Nephron progenitor cell (in vitro differentiated cells): ENCODE measurements at regions not wholly inside any gene's neighbourhood (a gene's known extent, or its start where the extent isn't known, plus 50 kb on each side); places are given as distances from the start of the nearest gene placed in this dataset.

Source experiments
- DNase-seq: peaks from one replicate; pipeline ENCODE4 v3.0.0; 2021
- H3K27ac Mint-ChIP-seq: 2 replicates; pipeline ENCODE4 v1.8.0; 2021; ENCODE audit warnings: mild to moderate bottlenecking, moderate library complexity, mixed read lengths
- H3K27me3 Mint-ChIP-seq: 2 replicates; pipeline ENCODE4 v1.8.0; 2021; ENCODE audit warnings: mild to moderate bottlenecking, low read depth, mixed read lengths; ENCODE audit not compliant: poor library complexity
- H3K36me3 Mint-ChIP-seq: 2 replicates; pipeline ENCODE4 v1.8.0; 2021; ENCODE audit warnings: low read depth, mixed read lengths
- H3K4me1 Mint-ChIP-seq: 2 replicates; pipeline ENCODE4 v1.8.0; 2021; ENCODE audit warnings: mixed read lengths
- H3K4me3 Mint-ChIP-seq: 2 replicates; pipeline ENCODE4 v1.8.0; 2021; ENCODE audit warnings: mild to moderate bottlenecking, moderate library complexity, mixed read lengths
- H3K9me3 Mint-ChIP-seq: 2 replicates; pipeline ENCODE4 v1.8.0; 2021; ENCODE audit warnings: mild to moderate bottlenecking, moderate library complexity, mixed read lengths
- TF ChIP-seq, protein P1 (sequence below): fragments of 200-600 bp; sonication (generic); IDR thresholded peaks from 2 replicates; pipeline ENCODE4 v1.5.0; 2021; ENCODE audit warnings: antibody characterized with exemption

DNA sequence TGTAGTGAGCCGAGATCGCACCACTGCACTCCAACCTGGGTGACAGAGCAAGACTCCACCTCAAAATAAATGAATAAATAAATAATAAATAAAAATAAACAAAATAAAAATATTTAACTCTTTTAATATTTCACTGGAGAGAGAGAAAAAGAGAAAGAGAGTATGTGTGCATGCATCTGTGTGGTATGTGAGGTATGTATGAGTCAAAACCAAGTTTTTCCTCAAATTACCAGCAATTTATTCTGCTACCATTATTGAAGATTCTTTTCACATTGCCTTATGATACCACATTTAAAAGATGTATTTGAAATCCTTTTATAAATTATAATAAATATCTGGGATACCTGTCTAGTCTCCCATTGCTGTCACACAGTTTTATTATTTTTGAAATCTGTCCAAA lies 122.1 kb downstream of the CD164 start:
- H3K4me3 Mint-ChIP-seq: no peak overlapping the region
- no peaks in the 10 kb centered on the region for H3K9me3 Mint-ChIP-seq
- H3K4me1 Mint-ChIP-seq: peaks cover 4% of the 10 kb centered on the region
- TF ChIP-seq, protein P1, sequence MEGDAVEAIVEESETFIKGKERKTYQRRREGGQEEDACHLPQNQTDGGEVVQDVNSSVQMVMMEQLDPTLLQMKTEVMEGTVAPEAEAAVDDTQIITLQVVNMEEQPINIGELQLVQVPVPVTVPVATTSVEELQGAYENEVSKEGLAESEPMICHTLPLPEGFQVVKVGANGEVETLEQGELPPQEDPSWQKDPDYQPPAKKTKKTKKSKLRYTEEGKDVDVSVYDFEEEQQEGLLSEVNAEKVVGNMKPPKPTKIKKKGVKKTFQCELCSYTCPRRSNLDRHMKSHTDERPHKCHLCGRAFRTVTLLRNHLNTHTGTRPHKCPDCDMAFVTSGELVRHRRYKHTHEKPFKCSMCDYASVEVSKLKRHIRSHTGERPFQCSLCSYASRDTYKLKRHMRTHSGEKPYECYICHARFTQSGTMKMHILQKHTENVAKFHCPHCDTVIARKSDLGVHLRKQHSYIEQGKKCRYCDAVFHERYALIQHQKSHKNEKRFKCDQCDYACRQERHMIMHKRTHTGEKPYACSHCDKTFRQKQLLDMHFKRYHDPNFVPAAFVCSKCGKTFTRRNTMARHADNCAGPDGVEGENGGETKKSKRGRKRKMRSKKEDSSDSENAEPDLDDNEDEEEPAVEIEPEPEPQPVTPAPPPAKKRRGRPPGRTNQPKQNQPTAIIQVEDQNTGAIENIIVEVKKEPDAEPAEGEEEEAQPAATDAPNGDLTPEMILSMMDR: no peak
- H3K36me3 Mint-ChIP-seq: no peaks in the 10 kb centered on the region
- H3K27me3 Mint-ChIP-seq: no peaks in the 10 kb centered on the region
- no peak overlapping the region for H3K27ac Mint-ChIP-seq
- DNase-seq: no peak

DNA sequence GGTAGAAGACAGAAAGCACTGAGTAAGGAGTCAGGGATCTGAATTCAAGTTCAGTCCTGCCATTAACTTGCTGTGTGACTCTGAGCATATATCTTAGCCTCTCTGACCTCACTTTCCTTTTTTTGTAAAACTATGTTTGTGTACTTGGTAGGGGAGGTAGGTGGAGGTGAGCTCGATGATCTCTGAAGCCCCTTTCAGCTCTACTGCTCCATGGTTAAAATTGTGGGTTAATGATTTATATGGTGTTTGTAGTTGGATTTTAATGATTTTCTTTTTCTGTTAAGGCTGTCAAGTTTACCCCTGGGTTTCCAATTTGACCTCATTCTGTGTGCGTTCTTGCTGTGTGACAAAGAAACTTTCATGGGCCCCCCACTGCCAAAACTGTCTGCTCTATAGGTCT lies 124.1 kb downstream of the CD164 start:
- no peaks in the 10 kb centered on the region for H3K4me1 Mint-ChIP-seq
- H3K4me3 Mint-ChIP-seq: no peak overlapping the region
- H3K36me3 Mint-ChIP-seq: no peaks in the 10 kb centered on the region
- H3K9me3 Mint-ChIP-seq: peaks cover 1% of the 10 kb centered on the region
- DNase-seq: no peak
- H3K27me3 Mint-ChIP-seq: no peaks in the 10 kb centered on the region
- no peak overlapping the region for H3K27ac Mint-ChIP-seq
- TF ChIP-seq, protein P1: no peak

DNA sequence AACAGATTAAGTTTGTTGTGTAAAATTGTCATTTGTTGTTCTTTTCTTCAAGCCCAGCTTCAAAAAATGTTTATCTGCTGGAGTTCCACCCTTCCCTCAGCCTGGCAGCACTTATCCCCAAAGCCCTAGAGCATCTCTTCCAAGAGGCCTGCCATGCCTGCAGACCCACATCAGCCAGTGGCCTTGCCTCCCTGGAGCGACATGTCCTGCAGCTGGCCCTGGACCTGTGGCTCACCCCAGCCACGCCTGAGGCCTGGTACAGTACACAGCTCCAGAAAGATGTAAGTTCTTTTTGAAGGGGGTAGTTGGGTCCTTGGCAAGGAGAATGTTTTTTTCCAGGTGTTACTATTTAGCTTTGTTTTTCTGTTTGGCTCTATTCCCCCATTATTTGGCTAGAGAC lies 124.8 kb downstream of the CD164 start:
- Mint-ChIP-seq H3K27me3 (no peaks in the 10 kb centered on the region), H3K4me3 (no peak overlapping the region), H3K36me3 (no peaks in the 10 kb centered on the region), H3K27ac (peak overlapping the region; percentile 36), H3K9me3 (peaks cover 7% of the 10 kb centered on the region), H3K4me1 (no peaks in the 10 kb centered on the region)
- no peak for DNase-seq
- TF ChIP-seq, protein P1: no peak

DNA sequence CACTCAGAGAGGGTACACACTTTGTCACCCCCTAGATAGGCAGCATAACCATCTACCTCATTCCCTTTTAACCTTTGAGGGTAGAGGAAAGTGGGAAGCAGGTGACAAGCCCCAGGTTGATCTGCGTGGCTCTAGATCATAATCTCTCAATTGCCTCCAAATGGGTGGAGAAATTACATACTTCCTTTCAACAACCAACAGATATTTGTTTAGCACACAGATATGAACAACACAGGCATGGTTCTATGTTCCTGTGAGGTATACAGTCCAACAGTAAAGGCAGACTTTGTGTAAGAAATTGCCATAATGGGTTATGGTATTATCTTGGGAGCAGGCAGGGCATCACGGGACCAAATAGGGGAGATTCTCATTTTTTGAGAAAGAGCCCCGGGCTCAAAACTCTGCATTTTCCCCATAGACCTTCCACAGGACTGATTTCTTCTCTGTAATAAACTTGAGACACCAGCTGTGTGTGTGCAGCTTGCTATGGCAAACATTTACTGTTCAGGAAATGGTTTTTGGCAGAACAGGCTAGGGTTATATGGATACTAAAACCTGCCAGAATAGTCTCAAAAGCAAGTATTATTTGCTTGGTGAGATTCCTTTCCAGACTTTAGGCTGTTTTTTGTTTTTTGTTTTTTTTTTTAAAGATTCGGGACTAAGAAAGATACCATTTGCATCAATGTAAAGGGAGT lies 126.2 kb downstream of the CD164 start:
- peaks cover 6% of the 10 kb centered on the region for H3K4me1 Mint-ChIP-seq
- peaks cover 6% of the 10 kb centered on the region for H3K36me3 Mint-ChIP-seq
- TF ChIP-seq, protein P1: no peak
- no peak for DNase-seq
- peaks cover 15% of the 10 kb centered on the region for H3K9me3 Mint-ChIP-seq
- H3K4me3 Mint-ChIP-seq: no peak overlapping the region
- no peak overlapping the region for H3K27ac Mint-ChIP-seq
- H3K27me3 Mint-ChIP-seq: peaks cover 3% of the 10 kb centered on the region

DNA sequence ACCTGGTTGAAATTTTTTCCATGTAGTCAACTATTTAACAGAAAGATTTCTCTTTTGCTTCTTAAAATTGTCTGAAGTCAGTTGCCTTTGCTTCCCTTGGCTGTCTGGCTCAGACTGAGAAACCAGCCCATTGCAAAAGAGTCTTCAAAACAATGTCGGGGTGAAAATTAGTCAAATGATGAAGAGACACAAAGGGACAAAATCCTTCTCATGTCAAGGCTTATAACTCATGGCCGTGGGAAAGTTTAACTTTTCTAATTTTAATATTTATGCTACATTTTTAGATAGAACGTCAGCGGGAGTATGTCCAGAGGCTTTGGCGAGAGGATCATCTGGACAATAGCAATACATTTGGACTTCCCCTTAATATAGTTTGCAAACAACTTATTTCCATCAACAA lies 127.2 kb downstream of the CD164 start:
- Mint-ChIP-seq H3K9me3 (peaks cover 17% of the 10 kb centered on the region), H3K36me3 (peaks cover 8% of the 10 kb centered on the region), H3K4me1 (peaks cover 6% of the 10 kb centered on the region), H3K27ac (no peak overlapping the region), H3K27me3 (peaks cover 4% of the 10 kb centered on the region), H3K4me3 (no peak overlapping the region)
- TF ChIP-seq, protein P1: no peak
- DNase-seq: no peak

DNA sequence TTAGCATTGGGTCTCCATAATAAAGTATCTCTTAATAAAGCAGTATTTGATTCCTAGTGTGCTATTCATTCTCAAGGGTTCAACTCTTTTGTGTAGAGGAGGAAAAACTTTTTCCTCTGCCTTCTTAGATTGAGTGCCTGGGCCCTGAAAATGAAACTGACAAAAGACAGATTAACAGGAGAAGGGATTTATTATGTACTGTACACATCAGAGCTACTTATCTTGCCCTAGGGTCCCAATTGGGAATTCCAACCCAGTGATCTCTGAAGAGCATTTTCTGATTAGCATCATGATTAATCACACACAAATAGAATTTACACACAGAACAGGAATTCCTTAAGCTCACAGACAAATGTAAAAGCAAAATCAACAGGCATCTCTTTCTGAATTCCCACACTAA lies 128.9 kb downstream of the CD164 start:
- peaks cover 17% of the 10 kb centered on the region for H3K9me3 Mint-ChIP-seq
- TF ChIP-seq, protein P1: no peak

More for the DNA sequence above, 128.9 kb downstream of the CD164 start:
- peaks cover 8% of the 10 kb centered on the region for H3K36me3 Mint-ChIP-seq
- H3K4me1 Mint-ChIP-seq: peaks cover 6% of the 10 kb centered on the region
- H3K4me3 Mint-ChIP-seq: no peak overlapping the region
- no peak for DNase-seq
- H3K27me3 Mint-ChIP-seq: peaks cover 4% of the 10 kb centered on the region
- no peak overlapping the region for H3K27ac Mint-ChIP-seq
